WI38 (cell line): ENCODE measurements at regions not wholly inside any gene's neighbourhood (a gene's known extent, or its start where the extent isn't known, plus 50 kb on each side); places are given as distances from the start of the nearest gene placed in this dataset.

ENCODE experiments used
- H3K4me3 ChIP-seq: 2 replicates; pipeline ENCODE4 v1.5.1; 2011; ENCODE audit warnings: low read depth, mild to moderate bottlenecking, control low read depth, low read length
- TF ChIP-seq, protein P1 (sequence below): IDR thresholded peaks from 2 replicates; pipeline ENCODE4 v1.5.1; 2012; ENCODE audit warnings: low read depth, mild to moderate bottlenecking, control low read depth, low read length

DNA sequence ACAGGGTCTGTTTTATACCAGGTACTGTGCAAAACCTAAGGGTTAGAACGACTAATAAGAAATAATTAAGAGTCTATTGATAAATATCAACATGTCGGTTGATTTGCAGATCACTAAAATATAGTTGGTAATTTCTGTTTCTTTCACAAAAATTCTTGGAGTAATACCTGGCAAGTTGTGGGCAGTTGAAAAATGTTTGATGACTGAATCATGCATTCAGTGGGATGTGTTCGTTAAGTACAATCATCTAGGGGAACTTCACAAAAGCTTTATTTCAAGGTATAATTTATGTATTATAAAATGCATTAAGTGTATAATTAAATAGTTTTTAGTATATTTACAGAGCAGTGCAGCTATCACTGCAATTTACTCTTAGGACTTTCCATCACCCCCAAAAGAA lies 120.0 kb downstream of the KCNA5 start:
- H3K4me3 ChIP-seq, result no peak overlapping the region
- TF ChIP-seq, protein P1, sequence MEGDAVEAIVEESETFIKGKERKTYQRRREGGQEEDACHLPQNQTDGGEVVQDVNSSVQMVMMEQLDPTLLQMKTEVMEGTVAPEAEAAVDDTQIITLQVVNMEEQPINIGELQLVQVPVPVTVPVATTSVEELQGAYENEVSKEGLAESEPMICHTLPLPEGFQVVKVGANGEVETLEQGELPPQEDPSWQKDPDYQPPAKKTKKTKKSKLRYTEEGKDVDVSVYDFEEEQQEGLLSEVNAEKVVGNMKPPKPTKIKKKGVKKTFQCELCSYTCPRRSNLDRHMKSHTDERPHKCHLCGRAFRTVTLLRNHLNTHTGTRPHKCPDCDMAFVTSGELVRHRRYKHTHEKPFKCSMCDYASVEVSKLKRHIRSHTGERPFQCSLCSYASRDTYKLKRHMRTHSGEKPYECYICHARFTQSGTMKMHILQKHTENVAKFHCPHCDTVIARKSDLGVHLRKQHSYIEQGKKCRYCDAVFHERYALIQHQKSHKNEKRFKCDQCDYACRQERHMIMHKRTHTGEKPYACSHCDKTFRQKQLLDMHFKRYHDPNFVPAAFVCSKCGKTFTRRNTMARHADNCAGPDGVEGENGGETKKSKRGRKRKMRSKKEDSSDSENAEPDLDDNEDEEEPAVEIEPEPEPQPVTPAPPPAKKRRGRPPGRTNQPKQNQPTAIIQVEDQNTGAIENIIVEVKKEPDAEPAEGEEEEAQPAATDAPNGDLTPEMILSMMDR, result no peak

DNA sequence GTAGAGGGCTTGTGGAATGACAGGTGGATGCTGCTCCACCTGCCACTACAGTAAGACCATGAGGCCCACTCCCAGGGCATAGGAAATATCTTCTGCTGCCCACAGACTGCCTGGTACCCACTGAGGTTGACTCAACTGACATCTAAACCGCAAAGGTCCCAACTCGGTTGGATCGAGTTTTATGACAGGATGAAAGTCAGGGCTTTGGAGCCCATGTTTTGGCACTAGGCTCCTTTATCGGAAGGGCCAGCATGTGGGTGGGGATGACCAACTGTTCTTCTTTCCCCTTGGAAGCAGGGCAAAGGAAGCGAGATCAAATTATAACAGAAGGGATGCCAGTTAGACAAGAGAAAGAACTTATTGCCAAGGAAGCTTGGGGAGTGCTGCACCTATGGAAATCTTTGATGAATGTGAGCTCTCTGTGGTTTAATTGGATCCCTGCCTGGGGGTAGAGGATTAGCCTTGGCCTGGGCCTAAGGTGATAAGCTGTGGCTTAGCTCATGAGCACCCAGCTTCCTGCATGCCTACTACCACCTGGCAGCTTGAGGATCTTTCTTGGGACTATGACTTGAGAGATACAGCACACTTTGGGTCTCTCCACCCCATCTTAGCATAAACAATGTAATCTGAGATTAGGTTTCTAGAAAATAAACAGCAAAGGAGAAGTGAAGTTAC lies 121.8 kb downstream of the KCNA5 start:
- TF ChIP-seq, protein P1, result no peak
- H3K4me3 ChIP-seq, result no peak overlapping the region

- TF ChIP-seq, protein P1, result no peak
- H3K4me3 ChIP-seq, result no peak overlapping the region
Measured at GRCh38 chr12:5166976-5167375, 123.3 kb downstream of the KCNA5 start.

GRCh38 chr12:5168148-5168547 lies 124.5 kb downstream of the KCNA5 start:
- TF ChIP-seq, protein P1, result no peak
- H3K4me3 ChIP-seq, result no peak overlapping the region

DNA sequence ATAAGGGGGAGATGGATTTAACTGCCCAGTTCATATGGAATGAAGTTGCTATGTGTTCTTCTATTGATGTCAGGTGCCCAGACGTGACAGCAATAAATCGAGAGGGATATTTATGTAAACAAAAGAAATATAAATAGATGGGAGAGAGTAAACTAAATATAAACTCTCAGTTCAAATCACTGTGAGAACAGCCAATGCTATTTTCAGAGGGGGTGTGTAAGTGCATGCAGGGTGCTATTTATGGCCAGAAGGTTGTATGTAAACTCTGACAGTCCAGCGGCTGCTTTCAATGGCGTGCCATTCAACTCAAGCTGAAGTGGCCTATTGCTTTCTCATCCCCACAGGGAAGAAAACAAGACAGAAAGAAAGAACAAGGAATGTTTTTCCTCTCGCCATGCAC lies 127.2 kb downstream of the KCNA5 start:
- TF ChIP-seq, protein P1, result no peak
- no peak overlapping the region for H3K4me3 ChIP-seq

- no peak overlapping the region for H3K4me3 ChIP-seq
- TF ChIP-seq, protein P1, result peak; percentile 67
Measured at GRCh38 chr12:5171701-5172100, 128.0 kb downstream of the KCNA5 start.

DNA sequence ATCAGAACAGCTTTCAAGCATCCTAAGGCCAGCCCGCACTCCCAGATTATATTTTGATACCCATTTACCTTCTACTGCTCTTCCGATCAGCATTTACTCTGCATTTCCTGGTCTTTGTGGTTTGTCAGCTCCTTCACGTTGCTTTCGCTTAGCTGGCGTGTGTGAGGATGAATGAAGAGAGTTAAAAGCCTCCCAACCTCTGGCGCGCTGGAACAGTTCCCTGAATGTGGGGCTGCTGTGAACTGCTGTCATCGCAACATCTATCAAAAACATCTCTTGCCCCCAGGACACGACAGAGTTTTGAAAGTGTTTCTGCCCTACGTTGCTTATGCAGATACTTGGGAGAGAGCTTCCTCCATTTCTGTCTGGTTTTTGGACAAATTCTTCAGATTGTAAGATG lies 129.2 kb downstream of the KCNA5 start:
- H3K4me3 ChIP-seq, result no peak overlapping the region
- TF ChIP-seq, protein P1, result no peak
